ENCODE measurements at regions not wholly inside any gene's neighbourhood (a gene's known extent, or its start where the extent isn't known, plus 50 kb on each side); places are given as distances from the start of the nearest gene placed in this dataset.

- TF ChIP-seq MYC (IDR thresholded peaks at IDR 0.05; ENCODE audit: low read depth, low read length): no peak
- no peak for TF ChIP-seq POLR2A (IDR thresholded peaks at IDR 0.05; ENCODE audit: extremely low read depth, insufficient read length)
- no peak for TF ChIP-seq MAX (IDR thresholded peaks at IDR 0.05; ENCODE audit: low read depth, low read length)
- TF ChIP-seq CTCF (IDR thresholded peaks at IDR 0.05; ENCODE audit: low read depth, low read length): no peak
- H3K4me3 ChIP-seq (ENCODE audit: low read depth, low read length): no peak overlapping the region
- DNase-seq (ENCODE audit: low read depth): no peak
These were observed 56.3 kb upstream of the GPR12 start for GRCh38 chr13:26816881-26817280.

- no peak overlapping the region for H3K4me3 ChIP-seq (ENCODE audit: low read depth, low read length)
- no peak for DNase-seq (ENCODE audit: low read depth)
- no peak for TF ChIP-seq MYC (IDR thresholded peaks at IDR 0.05; ENCODE audit: low read depth, low read length)
- TF ChIP-seq MAX (IDR thresholded peaks at IDR 0.05; ENCODE audit: low read depth, low read length): no peak
- no peak for TF ChIP-seq CTCF (IDR thresholded peaks at IDR 0.05; ENCODE audit: low read depth, low read length)
- TF ChIP-seq POLR2A (IDR thresholded peaks at IDR 0.05; ENCODE audit: extremely low read depth, insufficient read length): no peak
These were observed 53.4 kb upstream of the GPR12 start for GRCh38 chr13:26813980-26814348.

- no peak overlapping the region for H3K4me3 ChIP-seq (ENCODE audit: low read depth, low read length)
- no peak for TF ChIP-seq MYC (IDR thresholded peaks at IDR 0.05; ENCODE audit: low read depth, low read length)
- TF ChIP-seq CTCF (IDR thresholded peaks at IDR 0.05; ENCODE audit: low read depth, low read length): no peak
- TF ChIP-seq POLR2A (IDR thresholded peaks at IDR 0.05; ENCODE audit: extremely low read depth, insufficient read length): no peak
- TF ChIP-seq MAX (IDR thresholded peaks at IDR 0.05; ENCODE audit: low read depth, low read length): no peak
- DNase-seq (ENCODE audit: low read depth): no peak
These were observed 52.9 kb upstream of the GPR12 start for GRCh38 chr13:26813321-26813979.

- TF ChIP-seq MYC (IDR thresholded peaks at IDR 0.05; ENCODE audit: low read depth, low read length) (no peak), MAX (IDR thresholded peaks at IDR 0.05; ENCODE audit: low read depth, low read length) (no peak), POLR2A (IDR thresholded peaks at IDR 0.05; ENCODE audit: extremely low read depth, insufficient read length) (no peak), CTCF (IDR thresholded peaks at IDR 0.05; ENCODE audit: low read depth, low read length) (no peak)
- DNase-seq (ENCODE audit: low read depth): no peak
- no peak overlapping the region for H3K4me3 ChIP-seq (ENCODE audit: low read depth, low read length)
These were observed 51.0 kb upstream of the GPR12 start for GRCh38 chr13:26811581-26811980.
